GM12873 (cell line): ENCODE measurements at regions not wholly inside any gene's neighbourhood (a gene's known extent, or its start where the extent isn't known, plus 50 kb on each side); places are given as distances from the start of the nearest gene placed in this dataset.

Experiments
- CTCF ChIP-seq: IDR thresholded peaks from 2 replicates; pipeline ENCODE4 v1.5.1; 2012; ENCODE audit warnings: low read depth, mild to moderate bottlenecking, moderate library complexity, low read length, control low read depth; ENCODE audit not compliant: insufficient read depth; ENCODE audit errors: missing control alignments

- TF ChIP-seq CTCF: no peak
Measured at GRCh38 chr21:28587748-28588147, 404.9 kb downstream of the LTN1 start.

GRCh38 chr21:28581976-28582375 is 410.7 kb downstream of the LTN1 start:
- no peak for TF ChIP-seq CTCF

- no peak for TF ChIP-seq CTCF
Measured at GRCh38 chr21:28580585-28580984, 412.1 kb downstream of the LTN1 start.

- TF ChIP-seq CTCF: no peak
Measured at GRCh38 chr21:28579986-28580550, 412.6 kb downstream of the LTN1 start.

- no peak for TF ChIP-seq CTCF
Measured at GRCh38 chr21:28568692-28569091, 424.0 kb downstream of the LTN1 start.

GRCh38 chr21:28561772-28562171 is 430.9 kb downstream of the LTN1 start:
- no peak for TF ChIP-seq CTCF

GRCh38 chr21:28554660-28555475 is 437.8 kb downstream of the LTN1 start:
- no peak for TF ChIP-seq CTCF
